ENCODE measurements at regions not wholly inside any gene's neighbourhood (a gene's known extent, or its start where the extent isn't known, plus 50 kb on each side); places are given as distances from the start of the nearest gene placed in this dataset.

GRCh38 chr5:163384669-163385068 lies 52.7 kb upstream of the CCNG1 start:
- no peaks in the 10 kb centered on the region for H3K36me3 ChIP-seq (ENCODE audit: control insufficient read depth, insufficient read depth, low read length)
- H4K91ac ChIP-seq (ENCODE audit: insufficient read depth, low read depth, low read length): no peak overlapping the region
- no peak overlapping the region for H2AFZ ChIP-seq (replicated peaks; ENCODE audit: low read length, poor library complexity)
- DNase-seq (no peak), ATAC-seq (ENCODE audit: low read depth) (no peak)
- no peaks in the 10 kb centered on the region for H3K9me1 ChIP-seq (ENCODE audit: insufficient read depth, low read length)
- H3K56ac ChIP-seq (ENCODE audit: extremely low read depth, insufficient read depth, low read length): no peak overlapping the region
- H3K4me3 ChIP-seq (ENCODE audit: insufficient read depth, low read depth, low read length): no peak overlapping the region
- intact Hi-C loops (cut with micrococcal nuclease): no loop called here
- no peak overlapping the region for H3K23ac ChIP-seq (ENCODE audit: low read depth, low read length)
- in situ Hi-C loops (cut with MboI; ENCODE audit: low sequenced_read_pairs): no loop called here
- H3K18ac ChIP-seq (ENCODE audit: low read depth, low read length): no peak overlapping the region
- TF ChIP-seq CTCF (conservative IDR thresholded peaks at IDR 0.05; ENCODE audit: low read depth, low read length) (no peak), USF2 (IDR thresholded peaks at IDR 0.05; ENCODE audit: low read depth, low read length) (no peak), RFX5 (IDR thresholded peaks at IDR 0.05; ENCODE audit: low read depth, low read length) (no peak), CHD1 (IDR thresholded peaks at IDR 0.05; ENCODE audit: low read depth, low read length) (no peak), MXI1 (IDR thresholded peaks at IDR 0.05; ENCODE audit: borderline replicate concordance, low read depth, low read length) (no peak), BHLHE40 (IDR thresholded peaks at IDR 0.05; ENCODE audit: low read depth, low read length) (no peak), ELK1 (IDR thresholded peaks at IDR 0.05; ENCODE audit: borderline replicate concordance, low read depth, low read length) (no peak), NFE2L2 (IDR thresholded peaks at IDR 0.05; ENCODE audit: low read depth, low read length) (no peak), SMC3 (IDR thresholded peaks at IDR 0.05; ENCODE audit: low read depth, low read length) (no peak), MAFK (IDR thresholded peaks at IDR 0.05; ENCODE audit: low read depth, low read length) (no peak)
- no CpG with 5 or more reads among the region's 4 CpGs for WGBS, 2 experiments (ENCODE audit: extremely low coverage in 2 of 2, insufficient read length in 1 of 2)
- H3K4me1 ChIP-seq (ENCODE audit: control insufficient read depth, insufficient read depth, low read length): no peaks in the 10 kb centered on the region
- no peak overlapping the region for H3K14ac ChIP-seq (replicated peaks; ENCODE audit: low read depth, low read length)
- ChIA-PET POLR2A (ENCODE audit: unreplicated experiment) (no interaction called here), CTCF (no interaction called here)
- H4K8ac ChIP-seq (ENCODE audit: low read depth in 2 of 2, low read length in 2 of 2): no peak overlapping the region
- no peak overlapping the region for H4K5ac ChIP-seq (ENCODE audit: low read depth, low read length)
- dilution Hi-C loops (cut with HindIII; ENCODE audit: low sequenced_read_pairs, unreplicated experiment): no loop called here
- H2BK5ac ChIP-seq (ENCODE audit: low read depth, low read length, poor library complexity, severe bottlenecking): no peak overlapping the region
- no peak overlapping the region for H3K9ac ChIP-seq (ENCODE audit: low read depth, low read length)
- BruUV-seq (replicated peaks): no TSS peak
- no peak overlapping the region for H2BK120ac ChIP-seq (ENCODE audit: low read depth, low read length)
- H3K27ac ChIP-seq (ENCODE audit: insufficient read depth, low read length): no peak overlapping the region
- no peak overlapping the region for H2BK20ac ChIP-seq (ENCODE audit: low read depth, low read length)
- no peak overlapping the region for H2BK15ac ChIP-seq (ENCODE audit: low read depth, low read length)
- no peak overlapping the region for H3K4ac ChIP-seq (ENCODE audit: low read depth, low read length)
- no peaks in the 10 kb centered on the region for H3K27me3 ChIP-seq (ENCODE audit: control insufficient read depth, insufficient read depth, low read length)
- H4K20me1 ChIP-seq (ENCODE audit: insufficient read depth, low read length): no peaks in the 10 kb centered on the region
- no peak overlapping the region for H2AK9ac ChIP-seq (replicated peaks; ENCODE audit: low read depth, low read length, poor library complexity)
- no peaks in the 10 kb centered on the region for H3K79me1 ChIP-seq (ENCODE audit: low read depth in 1 of 2, low read length in 2 of 2)
- no peak overlapping the region for H2AK5ac ChIP-seq (ENCODE audit: low read depth, low read length)
- H3K9me3 ChIP-seq (ENCODE audit: control insufficient read depth, insufficient read depth, low read length): no peaks in the 10 kb centered on the region
- no peak overlapping the region for H3K4me2 ChIP-seq (ENCODE audit: low read depth, low read length)

Measured in IMR-90 (cell line).